ENCODE measurements at regions not wholly inside any gene's neighbourhood (a gene's known extent, or its start where the extent isn't known, plus 50 kb on each side); places are given as distances from the start of the nearest gene placed in this dataset.
"Not testable (repeated sequence)": the region's sequence is repeated elsewhere in the genome, so short reads cannot be mapped to it uniquely, and the experiment has no call there.

GRCh38 chr17:70599945-70600344 is 430.6 kb downstream of the KCNJ2 start:
- DNase-seq: not testable (repeated sequence)

- DNase-seq: no peak
Measured at GRCh38 chr17:70603226-70603625, 433.9 kb downstream of the KCNJ2 start.

GRCh38 chr17:70604854-70605253 is 435.5 kb downstream of the KCNJ2 start:
- DNase-seq: no peak

- no peak for DNase-seq
Measured at GRCh38 chr17:70606086-70606485, 436.8 kb downstream of the KCNJ2 start.

- no peak for DNase-seq
Measured at GRCh38 chr17:70608193-70608592, 438.9 kb downstream of the KCNJ2 start.

- DNase-seq: no peak
Measured at GRCh38 chr17:70608957-70609356, 439.6 kb downstream of the KCNJ2 start.

GRCh38 chr17:70609566-70609965 is 440.2 kb downstream of the KCNJ2 start:
- DNase-seq: no peak

- no peak for DNase-seq
Measured at GRCh38 chr17:70610161-70610560, 440.8 kb downstream of the KCNJ2 start.

- DNase-seq: no peak
Measured at GRCh38 chr17:70613681-70614080, 444.3 kb downstream of the KCNJ2 start.

- DNase-seq: no peak
Measured at GRCh38 chr17:70615831-70616230, 446.5 kb downstream of the KCNJ2 start.

- DNase-seq: no peak
Measured at GRCh38 chr17:70618641-70619040, 449.3 kb downstream of the KCNJ2 start.

GRCh38 chr17:70621566-70621965 is 452.2 kb downstream of the KCNJ2 start:
- no peak for DNase-seq

- no peak for DNase-seq
Measured at GRCh38 chr17:70622368-70623260, 453.3 kb downstream of the KCNJ2 start.

GRCh38 chr17:70624211-70624610 is 454.9 kb downstream of the KCNJ2 start:
- DNase-seq: no peak

GRCh38 chr17:70629902-70630301 is 460.6 kb downstream of the KCNJ2 start:
- no peak for DNase-seq

GRCh38 chr17:70636517-70637133 is 467.3 kb downstream of the KCNJ2 start:
- no peak for DNase-seq

GRCh38 chr17:70642059-70642458 is 472.7 kb downstream of the KCNJ2 start:
- DNase-seq: no peak

- DNase-seq: no peak
Measured at GRCh38 chr17:70644096-70644495, 474.8 kb downstream of the KCNJ2 start.

- no peak for DNase-seq
Measured at GRCh38 chr17:70646673-70647072, 477.3 kb downstream of the KCNJ2 start.

GRCh38 chr17:70648166-70648565 is 478.8 kb downstream of the KCNJ2 start:
- DNase-seq: no peak

- no peak for DNase-seq
Measured at GRCh38 chr17:70653850-70654249, 484.5 kb downstream of the KCNJ2 start.

- DNase-seq: no peak
Measured at GRCh38 chr17:70654706-70655105, 485.4 kb downstream of the KCNJ2 start.

GRCh38 chr17:70655176-70655958 is 486.0 kb downstream of the KCNJ2 start:
- DNase-seq: no peak

- DNase-seq: no peak
Measured at GRCh38 chr17:70658317-70658716, 489.0 kb downstream of the KCNJ2 start.
